Activated CD4-positive, alpha-beta T cell treated with anti-CD3 and anti-CD28 coated beads for 24 hours (primary cell): ENCODE measurements at regions not wholly inside any gene's neighbourhood (a gene's known extent, or its start where the extent isn't known, plus 50 kb on each side); places are given as distances from the start of the nearest gene placed in this dataset.
"Not testable (repeated sequence)": the region's sequence is repeated elsewhere in the genome, so short reads cannot be mapped to it uniquely, and the experiment has no call there.

Experiments used
- DNase-seq, 2 donors: peaks; one replicate each; pipeline ENCODE4 v3.0.0-alpha.2; 2020; ENCODE audit warnings: low read depth in 2 of 2

DNA sequence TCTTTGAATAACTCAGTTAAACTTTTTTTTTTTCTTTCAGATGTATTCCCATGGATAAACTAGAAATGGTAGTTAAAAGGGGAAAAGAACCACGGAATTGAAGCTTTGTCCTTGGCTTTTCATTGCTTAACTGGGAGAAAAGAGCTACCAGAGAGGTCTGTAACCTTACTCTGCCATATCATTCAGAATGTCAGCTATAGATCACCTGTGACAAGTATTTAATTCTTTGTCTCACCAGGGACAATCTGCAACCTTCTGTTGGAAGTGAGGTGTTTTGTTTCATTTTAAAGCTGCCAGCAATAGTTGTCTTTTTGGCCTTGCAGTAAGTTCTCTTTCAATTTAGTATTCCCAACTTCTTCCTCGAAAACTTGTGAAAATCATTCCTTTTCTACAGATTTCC lies 618.4 kb downstream of the FRK start:
- DNase-seq, result no peak

DNA sequence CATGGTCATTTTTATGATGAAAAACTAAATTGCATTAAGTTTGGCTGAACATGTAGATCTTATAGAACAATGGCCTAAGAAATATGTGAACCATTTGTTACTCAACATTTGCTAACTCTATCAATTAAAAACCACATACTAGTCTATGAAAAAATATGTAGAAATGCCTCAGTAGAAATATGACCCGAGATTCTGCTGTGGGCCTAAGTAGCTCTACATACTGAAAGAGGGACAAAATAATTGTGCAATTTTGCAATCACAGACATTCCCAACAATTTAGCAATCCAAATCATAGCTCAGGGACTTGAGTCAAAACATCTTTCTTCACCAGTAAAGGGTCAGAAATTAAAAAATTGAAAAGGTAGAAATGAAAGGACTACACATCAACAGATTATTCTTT lies 619.0 kb downstream of the FRK start:
- no peak for DNase-seq

DNA sequence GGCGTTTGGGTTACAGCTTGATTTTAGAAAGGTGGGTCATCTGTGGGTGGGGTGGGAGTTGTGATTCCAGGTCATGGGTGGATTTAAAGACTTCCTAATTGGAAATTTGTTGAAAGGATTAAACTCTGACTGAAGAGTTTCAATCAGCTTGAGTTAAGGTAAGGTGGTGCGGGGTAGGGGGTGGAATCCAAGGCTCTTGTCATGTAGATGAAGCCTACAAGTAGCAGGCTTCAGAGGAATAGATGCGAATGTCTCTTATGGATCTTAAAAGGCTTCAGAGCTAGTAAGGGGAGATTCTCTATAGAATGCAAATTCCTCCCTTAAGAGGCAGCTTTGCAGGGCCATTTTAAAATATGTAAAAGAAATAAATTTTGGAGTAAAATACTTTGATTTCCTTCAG lies 645.3 kb downstream of the FRK start:
- no peak for DNase-seq

DNA sequence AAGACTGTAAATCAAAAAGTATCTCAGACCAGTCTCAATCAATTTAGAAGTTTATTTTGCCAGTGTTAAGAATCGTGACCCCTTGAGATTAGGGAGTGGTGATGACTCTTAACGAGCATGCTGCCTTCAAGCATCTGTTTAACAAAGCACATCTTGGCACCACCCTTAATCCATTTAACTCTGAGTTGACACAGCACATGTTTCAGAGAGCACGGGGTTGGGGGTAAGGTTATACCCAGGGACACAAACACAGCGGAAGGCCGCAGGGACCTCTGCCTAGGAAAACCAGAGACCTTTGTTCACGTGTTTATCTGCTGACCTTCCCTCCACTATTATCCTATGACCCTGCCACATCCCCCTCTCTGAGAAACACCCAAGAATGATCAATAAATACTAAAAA lies 645.8 kb downstream of the FRK start:
- not testable (repeated sequence) for DNase-seq

DNA sequence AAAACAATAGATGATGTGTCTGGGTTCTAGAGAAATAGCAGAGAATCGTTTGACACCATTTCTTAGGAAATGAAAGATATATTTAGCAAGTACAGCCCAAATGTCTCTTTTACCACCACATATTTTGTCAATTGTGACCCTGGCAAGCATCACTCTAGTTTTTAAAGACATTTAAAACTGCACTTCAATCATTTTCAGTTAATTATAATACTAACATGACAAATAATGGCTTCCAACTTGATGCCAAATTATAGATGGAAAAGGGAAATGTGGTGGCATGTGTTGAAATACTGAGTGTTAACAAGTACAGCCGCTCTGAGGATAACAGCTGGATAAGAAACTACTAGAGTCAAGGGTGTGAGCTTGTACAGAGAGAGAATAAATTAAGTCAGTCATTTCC lies 648.9 kb downstream of the FRK start:
- no peak for DNase-seq

DNA sequence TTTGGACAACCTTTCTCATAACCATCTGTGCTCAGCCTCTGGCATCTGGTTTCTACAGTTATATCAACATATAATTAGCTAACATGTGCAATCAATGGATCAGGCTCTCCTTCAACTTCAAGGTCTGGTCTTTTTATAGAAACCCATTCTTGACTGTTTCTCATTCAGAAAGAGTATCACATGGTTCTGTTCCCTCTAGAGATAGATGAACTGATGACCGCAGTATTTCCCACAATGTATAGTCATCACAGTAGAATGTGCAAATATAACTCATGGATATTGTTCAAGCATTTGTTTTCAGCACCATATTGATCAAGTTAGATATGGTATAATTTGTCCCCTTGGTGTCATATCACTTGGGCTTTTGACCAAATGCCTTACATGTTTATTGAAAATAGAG lies 656.2 kb downstream of the FRK start:
- no peak for DNase-seq

DNA sequence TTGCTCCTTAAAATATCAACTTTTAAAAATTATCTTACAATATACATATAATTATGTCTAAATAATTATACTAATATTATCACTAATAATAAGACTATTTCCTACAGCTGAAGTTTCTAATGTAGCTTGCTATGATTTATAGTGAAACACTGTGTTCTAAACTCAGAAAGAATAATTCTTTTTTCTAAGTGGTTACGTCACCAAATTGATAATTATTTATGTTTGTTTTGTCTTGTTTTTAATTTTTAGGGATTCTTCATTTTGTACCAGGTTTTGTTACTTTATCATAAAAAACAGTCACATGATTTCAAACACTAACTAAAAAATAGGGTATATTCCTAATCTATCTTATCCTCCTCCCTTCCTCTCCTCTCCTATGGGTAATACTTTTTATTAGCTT lies 662.1 kb downstream of the FRK start:
- no peak for DNase-seq

DNA sequence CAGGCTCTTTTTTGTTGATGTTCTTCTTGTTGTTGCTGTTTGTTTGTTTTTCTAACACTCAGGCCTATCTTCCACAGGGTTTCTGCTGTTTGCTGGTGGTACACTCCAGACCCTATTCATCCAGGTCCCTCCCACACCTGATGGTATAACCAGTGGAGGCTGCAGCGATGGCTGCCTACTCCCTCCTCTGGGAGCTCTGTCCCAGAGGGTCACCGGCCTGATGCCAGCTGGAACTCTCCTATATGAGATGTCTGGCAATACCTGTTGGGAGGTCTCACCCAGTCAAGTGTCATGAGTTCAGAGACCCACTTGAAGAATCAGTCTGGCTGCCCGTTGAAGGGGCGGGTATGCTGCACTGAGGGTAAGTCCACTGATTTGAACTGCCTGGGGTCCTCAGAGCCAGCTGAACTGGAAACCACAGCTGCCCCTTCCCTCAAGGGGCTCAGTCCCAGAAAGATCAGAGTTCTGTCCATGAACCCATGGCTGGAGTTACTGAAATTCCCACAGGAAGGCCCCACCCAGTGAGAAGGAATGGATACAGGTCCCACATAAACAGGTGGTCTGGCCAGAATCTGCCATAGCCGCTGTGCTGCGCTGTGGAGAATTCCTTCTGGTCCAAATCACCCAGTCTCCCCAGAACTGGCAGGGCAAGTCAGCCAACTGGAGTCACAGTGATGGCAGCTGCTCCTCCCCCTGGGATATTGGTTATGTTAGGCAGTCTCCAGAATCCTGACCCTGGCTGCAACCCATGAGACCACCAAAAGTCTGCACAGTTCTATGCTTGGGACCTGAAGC lies 664.4 kb downstream of the FRK start:
- DNase-seq, result no peak

DNA sequence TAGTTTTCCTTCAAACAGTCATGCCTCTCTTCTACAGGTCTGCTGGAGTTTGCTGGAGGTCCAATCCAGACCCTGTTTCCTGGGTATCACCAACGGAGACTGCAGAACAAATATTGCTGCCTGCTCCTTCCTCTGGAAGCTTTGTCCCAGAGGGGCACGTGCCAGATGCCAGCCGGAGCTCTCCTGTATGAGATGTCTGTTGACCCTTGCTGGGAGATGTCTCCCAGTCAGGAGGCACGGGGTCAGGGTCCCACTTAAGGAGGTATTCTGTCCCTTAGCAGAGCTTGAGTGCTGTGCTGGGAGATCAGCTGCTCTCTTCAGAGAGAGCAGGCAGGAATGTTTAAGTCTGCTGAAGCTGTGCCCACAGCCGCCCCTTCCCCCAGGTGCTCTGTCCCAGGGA lies 666.9 kb downstream of the FRK start:
- DNase-seq, result no peak

DNA sequence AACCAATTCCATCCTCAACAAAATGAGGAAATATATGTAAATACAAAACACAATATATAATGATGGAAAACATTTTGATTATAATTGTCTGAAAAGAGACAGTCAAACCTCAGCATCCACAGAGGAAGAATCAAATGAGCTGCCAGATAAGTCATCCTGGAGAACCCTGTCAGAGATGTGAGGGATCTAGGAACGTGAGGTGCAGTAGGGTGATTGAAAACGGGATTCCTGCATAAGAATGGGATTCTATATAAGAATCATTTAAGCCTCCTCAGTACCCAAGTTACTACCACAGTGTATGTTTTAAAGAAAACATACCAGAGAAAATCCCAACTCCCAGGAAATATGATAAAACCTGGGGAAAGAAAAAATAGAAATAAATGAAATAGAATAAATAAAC lies 690.5 kb downstream of the FRK start:
- DNase-seq, result no peak

DNA sequence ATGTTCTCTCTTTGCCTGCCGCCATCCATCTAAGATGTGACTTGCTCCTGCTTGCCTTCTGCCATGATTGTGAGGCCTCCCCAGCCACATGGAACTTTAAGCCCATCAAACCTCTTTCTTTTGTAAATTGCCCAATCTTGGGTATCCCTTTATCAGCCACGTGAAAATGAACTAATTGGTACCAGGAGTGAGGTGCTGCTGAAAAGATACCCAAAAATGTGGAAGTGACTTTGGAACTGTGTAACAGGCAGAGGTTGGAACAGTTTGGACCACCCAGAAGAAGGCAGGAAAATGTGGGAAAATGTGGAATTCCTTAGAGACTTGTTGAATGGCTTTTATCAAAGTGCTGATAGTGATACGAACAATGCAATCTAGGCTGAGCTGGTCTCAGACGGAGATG lies 694.9 kb downstream of the FRK start:
- no peak for DNase-seq

DNA sequence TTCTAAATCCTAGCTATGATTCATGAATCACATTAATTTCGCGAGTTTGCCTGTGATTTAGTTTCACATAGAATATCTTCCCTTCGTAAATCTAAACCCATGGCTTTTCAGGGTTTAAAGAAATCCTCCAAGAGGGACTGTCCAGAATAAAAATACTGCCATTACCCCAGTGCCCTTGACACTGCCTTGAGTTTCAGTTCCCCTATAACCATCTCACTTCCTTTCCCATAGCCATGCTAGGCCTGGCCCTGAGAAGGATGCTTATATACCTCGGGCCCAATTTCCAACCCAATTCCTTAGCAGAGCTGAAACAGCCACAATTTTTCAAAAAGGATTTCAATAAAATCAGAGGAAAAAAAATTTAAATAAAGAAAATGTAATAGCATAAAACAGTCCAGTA lies 697.3 kb downstream of the FRK start:
- DNase-seq, result no peak

DNA sequence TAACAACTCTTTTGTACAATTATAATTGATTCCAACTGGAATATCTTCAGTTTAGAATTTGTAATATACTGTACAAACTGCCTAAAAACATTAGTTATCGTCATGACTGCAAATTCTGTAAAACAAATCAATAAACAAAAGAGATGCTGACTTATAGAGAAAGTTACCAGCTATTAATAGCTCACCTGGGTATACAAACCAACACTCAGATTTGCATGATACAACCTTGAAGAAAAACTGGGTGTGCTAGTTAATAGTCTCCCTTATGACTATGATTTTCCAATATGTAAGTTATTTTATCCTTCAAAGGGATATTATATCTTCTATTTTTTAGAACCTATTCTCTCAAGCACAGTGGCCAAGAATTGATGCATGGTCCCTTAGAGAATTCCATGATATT lies 698.5 kb downstream of the FRK start:
- no peak for DNase-seq

DNA sequence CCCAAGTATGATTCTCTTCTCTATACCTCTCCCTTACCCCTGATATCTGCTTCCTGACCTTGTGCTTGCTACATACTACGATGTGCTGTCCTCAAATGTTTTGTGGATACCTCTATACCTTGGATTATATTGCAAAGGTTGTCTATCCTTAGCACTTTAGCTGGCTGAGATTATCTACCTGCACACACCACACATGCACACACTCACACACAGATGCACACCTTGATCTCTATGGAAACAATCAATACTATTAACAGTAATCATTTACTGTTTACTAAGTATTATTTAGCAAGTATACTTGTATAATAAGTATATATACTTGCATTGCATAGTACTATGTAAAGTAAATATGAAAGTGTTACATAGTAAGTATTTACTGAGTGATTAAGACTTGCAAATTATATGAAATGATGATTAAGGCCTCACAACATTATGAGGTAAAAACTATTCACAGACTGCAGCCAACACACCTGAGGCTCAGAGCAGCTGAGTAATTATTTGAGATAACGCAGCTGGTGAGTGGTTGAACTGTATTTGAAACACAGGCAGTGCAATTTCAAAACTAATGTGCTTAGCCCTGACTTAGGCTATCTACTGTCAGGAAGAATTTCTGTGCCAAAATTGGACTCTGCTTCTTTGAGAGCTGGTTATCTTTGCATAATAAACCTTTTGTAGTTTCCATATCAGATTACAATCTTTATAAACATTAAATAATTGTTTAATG lies 699.9 kb downstream of the FRK start:
- no peak for DNase-seq

DNA sequence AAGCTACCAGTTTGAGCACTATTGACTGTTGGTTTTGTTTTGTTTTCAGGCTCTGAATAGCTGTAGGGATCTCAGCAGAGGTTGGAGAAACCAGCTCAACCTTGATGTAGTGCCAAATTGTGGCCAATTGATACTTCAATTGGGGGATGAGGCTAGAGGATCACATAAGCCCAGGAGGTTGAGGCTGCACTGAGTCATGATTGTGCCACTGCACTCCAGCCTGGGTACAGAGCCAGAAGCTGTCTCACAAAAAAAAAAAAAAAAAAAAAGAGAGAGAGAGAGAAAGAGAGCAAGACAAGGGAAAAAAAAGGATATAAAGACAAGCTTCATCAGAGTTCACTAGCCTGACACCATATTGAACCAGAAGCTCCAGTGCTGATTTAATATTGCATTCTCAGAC lies 702.1 kb downstream of the FRK start:
- DNase-seq, result no peak

DNA sequence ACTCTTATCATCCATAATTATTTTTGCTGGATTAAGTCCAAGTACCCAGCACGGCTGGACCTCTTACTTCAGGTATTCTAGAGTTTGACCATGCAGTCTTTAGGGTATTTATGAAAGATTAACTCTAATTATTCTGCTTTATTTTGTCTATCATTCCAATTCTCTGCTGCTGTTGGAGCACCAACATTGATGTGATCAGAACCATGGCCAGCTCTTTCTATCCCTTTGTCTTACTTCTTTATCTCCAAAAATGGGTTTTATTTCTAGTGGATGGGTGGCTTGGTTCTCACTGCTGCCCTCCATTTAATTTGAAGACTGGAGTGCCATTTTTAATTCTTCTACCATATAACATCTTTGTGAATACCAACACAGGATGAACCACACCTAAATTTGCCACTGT lies 704.3 kb downstream of the FRK start:
- no peak for DNase-seq

DNA sequence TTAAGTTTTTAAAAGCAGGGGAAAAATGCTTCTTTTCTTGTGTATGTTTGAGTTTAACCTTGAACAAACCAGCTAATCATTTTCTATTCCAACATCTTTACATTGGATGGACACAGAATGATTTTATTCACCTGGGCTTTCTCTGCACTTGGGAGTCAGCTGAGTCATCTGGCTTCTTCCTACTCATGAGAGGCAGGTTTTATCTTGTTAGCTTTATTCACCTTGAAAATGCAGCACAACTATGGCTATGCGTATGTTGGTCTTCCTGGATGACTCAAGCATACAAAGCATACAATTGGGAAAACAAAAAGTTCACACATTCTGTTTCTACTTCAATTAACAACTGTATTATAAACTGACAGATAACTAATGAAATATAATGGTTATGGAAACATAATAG lies 737.7 kb downstream of the FRK start:
- no peak for DNase-seq

DNA sequence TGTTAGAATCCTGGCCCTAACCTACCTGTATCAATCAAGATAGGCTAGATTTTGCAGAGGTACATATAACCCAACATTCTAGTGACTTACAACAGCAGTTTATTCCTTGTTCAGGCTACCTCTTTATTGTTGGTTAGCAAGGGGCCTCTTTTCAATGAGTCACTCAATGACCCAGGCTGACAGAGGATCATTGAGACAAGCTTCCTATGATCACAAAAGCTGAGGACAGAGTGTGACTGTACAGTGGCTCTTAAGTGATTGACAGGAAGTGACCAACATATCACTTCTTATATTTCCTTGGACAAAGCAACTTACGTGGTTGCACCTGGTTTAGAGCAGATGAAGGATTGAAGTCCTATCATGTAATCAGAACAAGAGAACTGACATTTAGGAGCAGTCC lies 740.9 kb downstream of the FRK start:
- no peak for DNase-seq

DNA sequence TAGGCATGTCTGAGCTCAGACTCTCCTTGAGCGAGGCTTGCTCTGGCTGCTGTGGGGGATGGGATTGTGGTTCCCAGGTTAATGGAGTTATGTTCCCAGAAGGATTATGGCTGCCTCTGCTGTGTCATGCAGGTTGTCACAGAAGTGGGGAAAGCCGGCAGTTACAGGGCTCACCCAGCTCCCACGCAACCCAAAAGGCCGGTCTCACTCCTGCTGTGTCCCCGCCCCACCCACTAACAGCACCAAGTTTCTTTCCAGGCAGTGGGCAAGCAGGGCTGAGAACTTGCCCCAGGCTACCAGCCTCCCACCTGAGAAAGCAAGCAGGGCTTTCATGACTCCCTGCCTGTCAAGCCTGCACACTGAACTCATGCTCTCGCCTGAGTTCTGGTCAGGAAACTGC lies 750.5 kb downstream of the FRK start:
- no peak for DNase-seq

DNA sequence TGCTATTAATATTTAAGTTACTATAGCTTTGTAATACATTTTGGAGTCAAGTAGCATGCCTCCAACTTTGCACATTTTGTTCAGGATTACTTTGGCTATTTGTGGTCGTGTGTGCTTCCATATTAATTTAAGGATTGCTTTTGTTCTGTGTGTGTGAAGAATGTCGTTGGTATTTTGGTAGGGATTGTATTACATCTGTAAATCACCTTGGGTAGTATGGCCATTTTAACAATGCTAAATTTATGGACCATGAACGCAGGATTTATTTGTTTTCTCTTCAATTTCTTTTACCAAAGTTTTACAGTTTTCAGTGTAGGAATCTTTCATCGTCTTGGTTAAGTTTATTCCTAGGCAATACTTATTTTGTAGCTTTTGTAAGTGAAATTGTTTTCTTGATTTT lies 758.0 kb downstream of the FRK start:
- no peak for DNase-seq

DNA sequence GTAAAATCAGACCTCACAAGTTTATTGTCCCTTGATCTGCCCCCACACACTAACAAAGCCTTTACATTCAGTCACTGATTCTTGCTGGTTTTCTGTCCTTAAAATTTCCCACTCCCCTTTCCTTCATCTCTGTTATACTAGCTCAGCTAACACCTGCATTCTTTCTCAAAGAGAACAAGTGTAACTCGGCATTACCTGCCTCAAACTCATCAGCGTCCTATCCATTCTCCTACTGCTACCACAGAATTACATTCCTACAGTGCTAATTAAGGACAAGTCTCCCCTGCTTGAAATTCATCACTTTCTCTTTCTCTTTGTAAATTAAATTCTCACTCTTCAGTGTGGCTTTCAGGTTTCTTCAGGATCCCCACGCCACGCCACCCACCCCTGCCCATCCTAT lies 773.2 kb downstream of the FRK start:
- no peak for DNase-seq

DNA sequence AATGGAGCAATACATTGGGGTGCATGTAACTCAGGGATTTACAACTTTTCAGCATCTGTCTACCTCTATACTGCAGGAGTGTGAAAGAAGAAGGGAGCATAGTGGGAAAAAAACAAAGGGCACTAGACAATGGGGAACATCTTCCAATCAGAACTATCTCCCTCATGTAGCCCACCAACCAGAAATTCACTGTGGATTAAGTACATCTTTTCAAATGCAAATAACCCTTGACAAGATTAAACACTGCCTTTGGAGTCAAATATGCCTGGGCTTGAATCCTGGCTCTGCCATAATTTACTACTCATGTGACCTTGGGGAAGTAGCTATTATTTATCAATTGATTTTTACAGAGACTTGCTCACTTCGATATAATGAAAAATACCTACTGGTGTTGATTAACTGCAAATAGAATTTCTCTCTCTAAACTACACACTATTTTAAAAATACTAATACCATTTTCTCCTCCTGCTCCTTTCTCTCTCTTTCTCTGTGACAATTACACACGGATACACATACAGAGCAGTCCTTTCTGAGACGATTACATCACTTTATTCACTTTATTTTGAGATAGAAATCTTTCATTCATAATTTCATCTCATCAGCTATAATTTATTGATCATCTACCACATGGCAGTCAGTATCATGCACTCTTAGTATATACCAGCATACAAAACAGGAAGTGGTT lies 783.7 kb downstream of the FRK start:
- DNase-seq, result no peak

DNA sequence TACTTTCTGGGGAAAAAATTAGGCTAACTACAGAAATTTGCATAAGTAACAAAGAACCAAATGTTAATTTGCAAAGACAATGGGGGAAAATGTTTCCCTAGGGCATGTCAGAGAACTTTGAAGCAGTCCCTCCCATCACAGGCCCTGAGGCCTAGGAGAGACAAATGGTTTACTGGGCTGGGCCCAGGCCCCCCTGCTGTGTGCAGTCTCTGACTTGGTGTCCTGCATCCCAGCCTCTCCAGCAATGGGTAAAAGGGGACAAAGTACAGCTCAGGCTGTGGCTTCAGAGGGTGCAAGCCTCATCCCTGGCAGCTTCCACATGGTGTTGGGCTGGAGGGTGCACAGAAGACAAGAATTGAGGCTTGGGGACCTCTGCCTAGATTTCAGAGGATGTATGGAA lies 788.4 kb downstream of the FRK start:
- DNase-seq, result no peak
